H1 (cell line): ENCODE measurements at regions not wholly inside any gene's neighbourhood (a gene's known extent, or its start where the extent isn't known, plus 50 kb on each side); places are given as distances from the start of the nearest gene placed in this dataset.

ENCODE experiments used
- CTCF ChIA-PET: fragments of 300-600 bp; sonication (Branson Sonifier 250); formaldehyde crosslinking; loops from one replicate; lab custom pipeline; 2021; ENCODE audit not compliant: partially characterized antibody; lab: Charles Lee
- POLR2A ChIA-PET: fragments of 300-600 bp; sonication (Branson Sonifier 250); formaldehyde crosslinking; loops from one replicate; lab custom pipeline; 2021; ENCODE audit warnings: inconsistent platforms; ENCODE audit not compliant: partially characterized antibody; lab: Charles Lee
- DNase-seq, 2 experiments: peaks; one replicate each; pipeline versions ENCODE4 v3.0.0 to v3.0.0-alpha.2; 2010 to 2022; ENCODE audit warnings: low spot score in 2 of 2, low read depth in 1 of 2, mixed read lengths in 1 of 2
- FAIRE-seq: peaks from 2 replicates; lab custom pipeline; 2011; peaks lifted over from hg19 to GRCh38; lab: Jason Lieb, UNC
- H2AFZ ChIP-seq: 2 replicates; pipeline ENCODE4 v1.8.1; 2012; ENCODE audit warnings: low read length, inconsistent platforms
- H2AK5ac ChIP-seq: 2 replicates; pipeline ENCODE4 v1.6.1; 2013; ENCODE audit warnings: low read depth, low read length
- H2BK120ac ChIP-seq: replicated peaks from 2 replicates; pipeline ENCODE3; 2013; ENCODE audit warnings: low read depth, low read length, inconsistent platforms
- H2BK12ac ChIP-seq: 2 replicates; pipeline ENCODE4 v1.6.1; 2013; ENCODE audit warnings: low read depth, low read length
- H2BK15ac ChIP-seq: 2 replicates; pipeline ENCODE4 v1.6.1; 2013; ENCODE audit warnings: low read length
- H2BK20ac ChIP-seq: 2 replicates; pipeline ENCODE4 v1.6.1; 2013; ENCODE audit warnings: low read length
- H2BK5ac ChIP-seq: 2 replicates; pipeline ENCODE4 v1.6.1; 2013; ENCODE audit warnings: low read depth, low read length
- H3K14ac ChIP-seq: 2 replicates; pipeline ENCODE4 v1.6.1; 2013; ENCODE audit warnings: inconsistent platforms; ENCODE audit not compliant: insufficient read length
- H3K18ac ChIP-seq: 2 replicates; pipeline ENCODE4 v1.6.1; 2013; ENCODE audit warnings: low read length; ENCODE audit errors: extremely low read depth
- H3K23ac ChIP-seq: 2 replicates; pipeline ENCODE4 v1.6.1; 2013; ENCODE audit warnings: inconsistent platforms; ENCODE audit not compliant: insufficient read length
- H3K23me2 ChIP-seq: 2 replicates; pipeline ENCODE4 v1.6.1; 2013; ENCODE audit warnings: low read depth, low read length
- H3K27ac ChIP-seq: 2 replicates; pipeline ENCODE4 v1.6.1; 2011; ENCODE audit warnings: low read depth, low read length, inconsistent platforms
- H3K27me3 ChIP-seq, 4 experiments: replicated peaks in 1 of 4; 1 replicate in 1 of 4; 2 replicates in 3 of 4; pipeline versions ENCODE4 v1.6.1 to v1.8.1; 2011 to 2013; ENCODE audit warnings: low read length in 3 of 4, mild to moderate bottlenecking in 3 of 4, inconsistent platforms in 2 of 4, mixed read lengths in 2 of 4, moderate library complexity in 1 of 4; ENCODE audit not compliant: control insufficient read depth in 3 of 4, insufficient read depth in 3 of 4; ENCODE audit errors: extremely low read depth in 1 of 4
- H3K36me3 ChIP-seq, 4 experiments: 2 replicates each; pipeline versions ENCODE4 v1.6.1 to v1.8.1; 2011 to 2013; ENCODE audit warnings: mild to moderate bottlenecking in 4 of 4, low read length in 3 of 4, moderate library complexity in 2 of 4, control low read depth in 1 of 4, inconsistent platforms in 1 of 4; ENCODE audit not compliant: insufficient read depth in 4 of 4, control insufficient read depth in 2 of 4
- H3K4ac ChIP-seq: replicated peaks from 2 replicates; pipeline ENCODE3; 2013; ENCODE audit warnings: low read length, low read depth, mixed read lengths, inconsistent platforms; ENCODE audit not compliant: insufficient read length
- H3K4me1 ChIP-seq, 4 experiments: replicated peaks in 1 of 4; 1 replicate in 1 of 4; 2 replicates in 3 of 4; pipeline versions ENCODE4 v1.6.1 to v1.8.1; 2011 to 2013; ENCODE audit warnings: low read length in 3 of 4, inconsistent platforms in 2 of 4, mixed read lengths in 1 of 4; ENCODE audit not compliant: insufficient read depth in 4 of 4, control insufficient read depth in 3 of 4
- H3K4me2 ChIP-seq, 2 experiments: 2 replicates each; pipeline versions ENCODE4 v1.6.1 to v1.8.1; 2011 to 2013; ENCODE audit warnings: low read depth in 2 of 2, low read length in 2 of 2, control low read depth in 1 of 2, inconsistent platforms in 1 of 2, mild to moderate bottlenecking in 1 of 2; ENCODE audit not compliant: insufficient read depth in 1 of 2
- H3K4me3 ChIP-seq, 4 experiments: fragments of 200-600, 300-600 bp in 1 of 4; sonication (generic), shearing (Covaris generic), sonication (Bioruptor Twin) in 1 of 4; 2 replicates each; pipeline versions ENCODE4 v1.5.1 to v1.8.1; 2011 to 2016; ENCODE audit warnings: low read length in 4 of 4, low read depth in 3 of 4, control low read depth in 2 of 4, inconsistent platforms in 2 of 4, mild to moderate bottlenecking in 2 of 4, mixed read lengths in 1 of 4, moderate library complexity in 1 of 4; ENCODE audit not compliant: insufficient read depth in 2 of 4; ENCODE audit errors: extremely low read depth in 1 of 4
- H3K56ac ChIP-seq: replicated peaks from 2 replicates; pipeline ENCODE3; 2013; ENCODE audit warnings: low read depth, mild to moderate bottlenecking, mixed read lengths, low read length, inconsistent platforms; ENCODE audit not compliant: insufficient read length
- H3K79me1 ChIP-seq: 2 replicates; pipeline ENCODE4 v1.6.1; 2013; ENCODE audit warnings: low read depth, low read length, control low read depth
- H3K79me2 ChIP-seq, 2 experiments: 2 replicates each; pipeline versions ENCODE4 v1.6.1 to v1.8.1; 2012 to 2013; ENCODE audit warnings: low read length in 2 of 2, mild to moderate bottlenecking in 2 of 2, inconsistent platforms in 1 of 2; ENCODE audit not compliant: insufficient read depth in 2 of 2, control insufficient read depth in 1 of 2
- H3K9ac ChIP-seq, 4 experiments: replicated peaks in 1 of 4; 1 replicate in 1 of 4; 2 replicates in 3 of 4; pipeline versions ENCODE4 v1.6.1 to v1.8.1; 2011 to 2013; ENCODE audit warnings: low read depth in 3 of 4, low read length in 3 of 4, control low read depth in 2 of 4, mild to moderate bottlenecking in 2 of 4, moderate library complexity in 2 of 4, inconsistent platforms in 1 of 4; ENCODE audit errors: extremely low read depth in 1 of 4
- H3K9me3 ChIP-seq, 2 experiments: 2 replicates each; pipeline versions ENCODE4 v1.6.1 to v1.8.1; 2012 to 2013; ENCODE audit warnings: mild to moderate bottlenecking in 2 of 2, moderate library complexity in 2 of 2, control low read depth in 1 of 2, inconsistent platforms in 1 of 2, low read depth in 1 of 2, low read length in 1 of 2, mixed read lengths in 1 of 2; ENCODE audit not compliant: insufficient read depth in 2 of 2
- H4K20me1 ChIP-seq, 2 experiments: replicated peaks in 1 of 2; 2 replicates each; pipeline versions ENCODE3 to v1.8.1; 2011 to 2013; ENCODE audit warnings: inconsistent platforms in 2 of 2, low read length in 2 of 2, mild to moderate bottlenecking in 1 of 2; ENCODE audit not compliant: insufficient read depth in 2 of 2, control insufficient read depth in 1 of 2
- H4K5ac ChIP-seq: 2 replicates; pipeline ENCODE4 v1.6.1; 2013; ENCODE audit warnings: low read length, low read depth, mixed read lengths, inconsistent platforms; ENCODE audit not compliant: insufficient read length
- H4K8ac ChIP-seq: 2 replicates; pipeline ENCODE4 v1.8.0; 2013; ENCODE audit warnings: mild to moderate bottlenecking, moderate library complexity, low read length, inconsistent platforms; ENCODE audit not compliant: insufficient read depth; ENCODE audit errors: extremely low read depth
- H4K91ac ChIP-seq: replicated peaks from 2 replicates; pipeline ENCODE3; 2013; ENCODE audit warnings: low read length, mixed read lengths, inconsistent platforms; ENCODE audit not compliant: insufficient read length
- CTCF ChIP-seq, 3 experiments: IDR thresholded peaks; 1 replicate in 2 of 3; 2 replicates in 1 of 3; pipeline versions ENCODE4 v1.5.1 to v1.6.1; 2011; ENCODE audit warnings: low read length in 3 of 3, mild to moderate bottlenecking in 3 of 3, inconsistent platforms in 2 of 3, low read depth in 1 of 3, moderate library complexity in 1 of 3; ENCODE audit not compliant: insufficient read depth in 1 of 3; ENCODE audit errors: control extremely low read depth in 1 of 3
- GABPA ChIP-seq: IDR thresholded peaks from 2 replicates; pipeline ENCODE4 v1.6.1; 2011; ENCODE audit warnings: mild to moderate bottlenecking, low read length, moderate library complexity, borderline replicate concordance; ENCODE audit not compliant: insufficient read depth
- NRF1 ChIP-seq: IDR thresholded peaks from 2 replicates; pipeline ENCODE4 v1.6.1; 2011; ENCODE audit warnings: mild to moderate bottlenecking, low read depth, low read length, improper control_type of control experiment
- RFX5 ChIP-seq: IDR thresholded peaks from 2 replicates; pipeline ENCODE4 v1.6.1; 2011; ENCODE audit warnings: low read depth, low read length, improper control_type of control experiment, borderline replicate concordance
- RXRA ChIP-seq: IDR thresholded peaks from 2 replicates; pipeline ENCODE4 v1.6.1; 2011; ENCODE audit warnings: low read depth, mild to moderate bottlenecking, low read length, moderate library complexity; ENCODE audit not compliant: insufficient read depth
- SP4 ChIP-seq: IDR thresholded peaks from 2 replicates; pipeline ENCODE4 v1.6.1; 2012; ENCODE audit warnings: low read length, inconsistent platforms
- TCF12 ChIP-seq: IDR thresholded peaks from 2 replicates; pipeline ENCODE4 v1.6.1; 2011; ENCODE audit warnings: low read depth, mild to moderate bottlenecking, low read length
- TEAD4 ChIP-seq: IDR thresholded peaks from 2 replicates; pipeline ENCODE4 v1.6.1; 2012; ENCODE audit warnings: low read depth, low read length, inconsistent platforms, mixed read lengths
- WGBS, 2 experiments: shearing (Covaris generic) in 1 of 2; methylation state at CpG; one replicate each; pipeline versions ENCODE4 v1.1.6 to v1.1.7; 2013 to 2015; ENCODE audit warnings: low lambda C conversion rate in 2 of 2, mixed read lengths in 2 of 2, inconsistent platforms in 1 of 2, low coverage in 1 of 2, missing lambda C conversion rate in 1 of 2; ENCODE audit not compliant: insufficient replicate concordance in 2 of 2, insufficient coverage in 1 of 2, insufficient read length in 1 of 2; ENCODE audit errors: extremely low coverage in 1 of 2, missing lambda C conversion rate in 1 of 2; 5-methylcytosine and 5-hydroxymethylcytosine counted together

- no peak overlapping the region for H3K14ac ChIP-seq
Measured at GRCh38 chr5:24353016-24353415, 291.8 kb downstream of the CDH10 start.

More at GRCh38 chr5:24353016-24353415, 291.8 kb downstream of the CDH10 start:
- Histone ChIP-seq H2BK12ac (no peak overlapping the region), H3K4me2 (no peak overlapping the region), H3K4me1 (no peaks in the 10 kb centered on the region), H3K18ac (no peak overlapping the region), H2BK5ac (no peak overlapping the region), H2BK20ac (no peak overlapping the region), H4K8ac (no peak overlapping the region), H3K23me2 (no peaks in the 10 kb centered on the region), H3K27me3 (no peaks in the 10 kb centered on the region), H3K79me1 (no peaks in the 10 kb centered on the region), H3K9ac (no peak overlapping the region), H4K20me1 (no peaks in the 10 kb centered on the region), H3K27ac (no peak overlapping the region), H3K23ac (no peak overlapping the region), H3K56ac (no peak overlapping the region), H2AFZ (peak overlapping the region; percentile 35), H3K9me3 (no peaks in the 10 kb centered on the region), H4K5ac (no peak overlapping the region), H2BK120ac (no peak overlapping the region), H3K79me2 (no peaks in the 10 kb centered on the region), H2AK5ac (no peak overlapping the region), H3K4ac (no peak overlapping the region), H2BK15ac (no peak overlapping the region), H4K91ac (no peak overlapping the region), H3K36me3 (no peaks in the 10 kb centered on the region), H3K4me3 (no peak overlapping the region)
- no peak for TF ChIP-seq TCF12
- TF ChIP-seq CTCF (IDR thresholded peaks at IDR 0.05; ENCODE audit: control extremely low read depth in 1 of 3, insufficient read depth in 1 of 3, low read depth in 1 of 3, low read length in 3 of 3): no peak
- TF ChIP-seq SP4: no peak
- no peak for TF ChIP-seq TEAD4
- TF ChIP-seq RFX5: no peak
- no peak for TF ChIP-seq NRF1
- TF ChIP-seq GABPA: no peak
- TF ChIP-seq RXRA: no peak
- ChIA-PET POLR2A (no interaction called here), CTCF (no interaction called here)
- no peak for DNase-seq
- WGBS, 2 experiments: 95% methylated on average over 2 of the region's 2 CpGs; no CpG with 5 or more reads in 1 of the 2 experiments
- no peak for FAIRE-seq
